Uterus (tissue), 2 donors: ENCODE measurements at regions not wholly inside any gene's neighbourhood (a gene's known extent, or its start where the extent isn't known, plus 50 kb on each side); places are given as distances from the start of the nearest gene placed in this dataset.

Source experiments
- POLR2A ChIP-seq, 2 donors: fragments of 450-650 bp; IDR thresholded peaks; one replicate each; pipeline ENCODE4 v1.6.1; 2016; ENCODE audit warnings: antibody characterized with exemption in 2 of 2, mild to moderate bottlenecking in 1 of 2, moderate library complexity in 1 of 2
- TF ChIP-seq, protein P1 (sequence below), 4 experiments: fragments of 200-600 bp in 2 of 4; fragments of 450-650 bp in 2 of 4; sonication (generic) in 2 of 4; IDR thresholded peaks; one replicate each; pipeline ENCODE4 v1.5.1; 2016 to 2019; ENCODE audit warnings: antibody characterized with exemption in 4 of 4, mild to moderate bottlenecking in 2 of 4, moderate library complexity in 1 of 4

DNA sequence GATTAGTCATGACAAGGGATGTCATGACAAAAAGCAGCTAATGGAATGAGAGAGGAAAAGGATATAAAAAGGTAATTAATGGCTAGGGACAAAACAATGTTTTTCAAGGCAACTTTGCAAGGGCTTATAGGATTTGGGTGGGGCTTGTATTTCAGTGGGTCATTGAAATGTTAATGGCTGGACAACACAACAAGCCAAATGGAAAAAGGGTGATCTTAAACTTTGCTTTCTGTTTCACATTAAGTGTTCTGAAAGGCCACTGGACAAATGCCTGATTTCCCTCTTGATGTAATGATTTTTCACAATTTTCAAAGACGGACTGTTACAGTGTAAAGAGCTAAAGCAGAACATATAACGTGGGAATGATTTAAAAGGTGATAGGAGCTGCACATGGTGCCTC, 345.0 kb downstream of the TUSC7 start:
- TF ChIP-seq POLR2A (IDR thresholded peaks at IDR 0.05), result no peak
- TF ChIP-seq, protein P1, sequence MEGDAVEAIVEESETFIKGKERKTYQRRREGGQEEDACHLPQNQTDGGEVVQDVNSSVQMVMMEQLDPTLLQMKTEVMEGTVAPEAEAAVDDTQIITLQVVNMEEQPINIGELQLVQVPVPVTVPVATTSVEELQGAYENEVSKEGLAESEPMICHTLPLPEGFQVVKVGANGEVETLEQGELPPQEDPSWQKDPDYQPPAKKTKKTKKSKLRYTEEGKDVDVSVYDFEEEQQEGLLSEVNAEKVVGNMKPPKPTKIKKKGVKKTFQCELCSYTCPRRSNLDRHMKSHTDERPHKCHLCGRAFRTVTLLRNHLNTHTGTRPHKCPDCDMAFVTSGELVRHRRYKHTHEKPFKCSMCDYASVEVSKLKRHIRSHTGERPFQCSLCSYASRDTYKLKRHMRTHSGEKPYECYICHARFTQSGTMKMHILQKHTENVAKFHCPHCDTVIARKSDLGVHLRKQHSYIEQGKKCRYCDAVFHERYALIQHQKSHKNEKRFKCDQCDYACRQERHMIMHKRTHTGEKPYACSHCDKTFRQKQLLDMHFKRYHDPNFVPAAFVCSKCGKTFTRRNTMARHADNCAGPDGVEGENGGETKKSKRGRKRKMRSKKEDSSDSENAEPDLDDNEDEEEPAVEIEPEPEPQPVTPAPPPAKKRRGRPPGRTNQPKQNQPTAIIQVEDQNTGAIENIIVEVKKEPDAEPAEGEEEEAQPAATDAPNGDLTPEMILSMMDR (IDR thresholded peaks at IDR 0.05), result no peak
